A549 (cell line): ENCODE measurements at regions not wholly inside any gene's neighbourhood (a gene's known extent, or its start where the extent isn't known, plus 50 kb on each side); places are given as distances from the start of the nearest gene placed in this dataset.

Experiments
- ATAC-seq, 2 experiments: fragments of 200-7000 bp in 1 of 2; fragments of >200 bp in 1 of 2; cut with Nextera tagmentation in 1 of 2; cut with Tn5 transposase in 1 of 2; 3 replicates each; pipeline versions ENCODE4 v1.8.0 to v1.9.1; 2018 to 2020; ENCODE audit warnings: mild to moderate bottlenecking in 1 of 2, moderate library complexity in 1 of 2
- CTCF ChIA-PET: fragments of 300-600 bp; sonication (Branson Sonifier 250); formaldehyde crosslinking; extraction: SDS; loops from one replicate; lab custom pipeline; 2021; ENCODE audit warnings: antibody characterized with exemption, inconsistent platforms; lab: Yijun Ruan, JAX
- POLR2A ChIA-PET: fragments of 350-600 bp; formaldehyde crosslinking; extraction: SDS; loops from one replicate; lab custom pipeline; 2021; ENCODE audit warnings: antibody characterized with exemption, inconsistent platforms; lab: Yijun Ruan, JAX
- DNase-seq, 2 experiments: peaks; one replicate each; pipeline versions ENCODE4 v3.0.0 to v3.0.0-alpha.2; 2011 to 2016; ENCODE audit warnings: low read depth in 1 of 2, low spot score in 1 of 2
- FAIRE-seq: peaks from 2 replicates; lab custom pipeline; 2011; peaks lifted over from hg19 to GRCh38; lab: Jason Lieb, UNC
- H3K27ac ChIP-seq, 2 experiments: fragments of >200 bp; sonication (Bioruptor Twin); formaldehyde crosslinking; 3 replicates each; pipeline ENCODE4 v1.5.1; 2016 to 2017
- H3K4me1 ChIP-seq: fragments of >200 bp; sonication (Bioruptor Twin); formaldehyde crosslinking; 3 replicates; pipeline ENCODE4 v1.6.1; 2016
- H3K4me2 ChIP-seq: fragments of >200 bp; sonication (Bioruptor Twin); formaldehyde crosslinking; 3 replicates; pipeline ENCODE4 v1.6.1; 2016
- H3K4me3 ChIP-seq: fragments of >200 bp; sonication (Bioruptor Twin); formaldehyde crosslinking; 3 replicates; pipeline ENCODE4 v1.5.1; 2016
- H3K9me3 ChIP-seq: fragments of >200 bp; sonication (Bioruptor Twin); formaldehyde crosslinking; 3 replicates; pipeline ENCODE4 v1.6.1; 2016
- BCL3 ChIP-seq: fragments of >200 bp; sonication (Bioruptor Twin); formaldehyde crosslinking; IDR thresholded peaks from 3 replicates; pipeline ENCODE4 v1.6.1; 2016
- CBX2 ChIP-seq: fragments of 200-600 bp; sonication (generic); IDR thresholded peaks from 2 replicates; pipeline ENCODE4 v1.6.1; 2016; ENCODE audit warnings: low read depth, mild to moderate bottlenecking, borderline replicate concordance
- CEBPB ChIP-seq, 2 experiments: fragments of >200 bp in 1 of 2; sonication (Bioruptor Twin) in 1 of 2; formaldehyde crosslinking in 1 of 2; IDR thresholded peaks; 2 replicates each; pipeline ENCODE4 v1.6.1; 2012 to 2016
- FOXS1 ChIP-seq: fragments of 250-450 bp; sonication (Bioruptor Pico); IDR thresholded peaks from 2 replicates; pipeline ENCODE4 v1.5.0; 2020; ENCODE audit warnings: mild to moderate bottlenecking, moderate library complexity
- GATA3 ChIP-seq: IDR thresholded peaks from 2 replicates; pipeline ENCODE4 v1.6.1; 2012; ENCODE audit warnings: borderline replicate concordance
- HOXB13 ChIP-seq: fragments of 250-450 bp; sonication (Bioruptor Pico); IDR thresholded peaks from 2 replicates; pipeline ENCODE4 v1.5.0; 2020; ENCODE audit warnings: low read depth, mild to moderate bottlenecking, moderate library complexity
- HOXB5 ChIP-seq: fragments of 250-450 bp; sonication (Bioruptor Pico); IDR thresholded peaks from 2 replicates; pipeline ENCODE4 v1.5.0; 2020; ENCODE audit warnings: mild to moderate bottlenecking, moderate library complexity
- JUNB ChIP-seq: fragments of >200 bp; sonication (Bioruptor Twin); formaldehyde crosslinking; IDR thresholded peaks from 2 replicates; pipeline ENCODE4 v1.6.1; 2016
- KDM5A ChIP-seq: fragments of 200-600 bp; sonication (generic); IDR thresholded peaks from 2 replicates; pipeline ENCODE4 v1.6.1; 2016; ENCODE audit warnings: antibody characterized with exemption, mild to moderate bottlenecking
- MYC ChIP-seq: IDR thresholded peaks from 2 replicates; pipeline ENCODE4 v1.6.1; 2012; ENCODE audit warnings: mild to moderate bottlenecking, inconsistent platforms, low read length, improper control_type of control experiment, borderline replicate concordance
- NFE2L2 ChIP-seq: fragments of 150-350 bp; conservative IDR thresholded peaks from 2 replicates; pipeline ENCODE4 v1.6.1; 2014; ENCODE audit warnings: low read length
- PHF8 ChIP-seq: fragments of 200-600 bp; sonication (generic); IDR thresholded peaks from 2 replicates; pipeline ENCODE4 v1.6.1; 2016; ENCODE audit warnings: low read depth, mild to moderate bottlenecking, antibody characterized with exemption, moderate library complexity, borderline replicate concordance
- POLR2AphosphoS2 ChIP-seq: conservative IDR thresholded peaks from 2 replicates; pipeline ENCODE4 v1.6.1; 2012; ENCODE audit warnings: low read length, improper control_type of control experiment, inconsistent platforms
- RARB ChIP-seq: fragments of 250-450 bp; sonication (Bioruptor Pico); IDR thresholded peaks from 2 replicates; pipeline ENCODE4 v1.8.0; 2021; ENCODE audit warnings: mild to moderate bottlenecking, moderate library complexity
- TP53 ChIP-seq: fragments of 250-450 bp; sonication (Bioruptor Pico); IDR thresholded peaks from 2 replicates; pipeline ENCODE4 v1.5.0; 2021; ENCODE audit warnings: mild to moderate bottlenecking, moderate library complexity
- ZFP36 ChIP-seq: fragments of 450-650 bp; IDR thresholded peaks from 2 replicates; pipeline ENCODE4 v1.6.1; 2014; ENCODE audit warnings: borderline replicate concordance; ENCODE audit not compliant: partially characterized antibody
- WGBS: methylation state at CpG from one replicate; pipeline ENCODE4 v1.1.6; 2017; ENCODE audit errors: missing lambda C conversion rate; 5-methylcytosine and 5-hydroxymethylcytosine counted together
- TF ChIP-seq, protein P1 (sequence below): fragments of >200 bp; sonication (Bioruptor Twin); formaldehyde crosslinking; IDR thresholded peaks from 3 replicates; pipeline ENCODE4 v1.5.1; 2016
- TF ChIP-seq, protein P2 (sequence below): fragments of >200 bp; sonication (Bioruptor Twin); formaldehyde crosslinking; IDR thresholded peaks from 2 replicates; pipeline ENCODE4 v1.6.1; 2016

DNA sequence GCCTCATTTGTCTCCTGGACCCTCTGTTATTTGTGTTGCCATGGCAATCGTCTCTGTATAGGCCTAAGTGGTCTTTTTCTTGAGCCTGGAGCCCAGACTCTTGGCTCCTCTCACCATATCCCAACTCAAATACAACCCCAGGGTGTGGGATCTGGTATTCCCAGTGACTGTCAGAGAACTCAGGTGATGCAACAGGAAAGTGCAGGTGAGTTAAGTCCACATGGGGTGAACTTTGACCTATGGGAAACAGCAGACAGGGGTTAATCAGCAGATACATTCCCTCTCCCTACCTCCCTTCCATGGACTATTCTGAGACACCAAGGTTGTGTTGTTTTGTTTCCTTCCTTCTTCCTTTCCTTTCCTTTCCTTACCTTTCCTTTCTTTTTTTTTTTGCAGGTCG, 130.9 kb upstream of the RPS6KA3 start (continued):
- TF ChIP-seq RARB (CRISPR knock-in tag), result no peak

- POLR2A ChIA-PET, result no interaction called here
- WGBS, result 92% methylated on average over 4 of the region's 4 CpGs
- FAIRE-seq, result no peak
Measured at GRCh38 chrX:20394451-20394850, 127.7 kb upstream of the RPS6KA3 start.

DNA sequence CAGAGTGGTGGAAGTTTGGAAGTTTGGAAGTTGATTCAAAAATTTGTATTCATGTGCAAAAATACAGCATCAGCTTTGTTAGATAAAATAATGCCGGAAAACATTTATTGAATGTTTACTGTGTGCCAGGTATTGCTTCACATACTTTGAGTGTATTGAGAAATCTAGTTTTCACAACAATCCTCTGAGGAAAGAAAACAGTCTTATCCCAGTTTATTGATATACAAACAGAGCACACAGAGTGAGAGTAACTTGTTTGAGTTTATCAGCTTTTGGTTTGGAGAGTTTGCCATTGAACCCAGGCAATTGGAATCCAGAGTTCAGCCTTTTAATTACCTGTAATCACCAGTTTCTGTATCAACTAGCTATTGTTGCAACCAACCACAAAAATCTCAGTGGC, 127.2 kb upstream of the RPS6KA3 start:
- H3K4me1 ChIP-seq, result 0 out of 3 replicates have a peak, but pooled peaks cover 11% of the 10 kb centered on the region
- WGBS, result 19% methylated on average over 1 of the region's 1 CpG
- no peak for FAIRE-seq
- ChIA-PET CTCF (interaction anchor here (1.9 kb wide), 1 partner anchor 9 kb away, joined by 4 read pairs; no protein-coding TSS in a partner anchor), POLR2A (no interaction called here)
- H3K27ac ChIP-seq, result no peak overlapping the region
- peak overlapping the region; percentile 44 for H3K4me2 ChIP-seq
- no peak for ATAC-seq
- no peak overlapping the region for H3K4me3 ChIP-seq
- H3K9me3 ChIP-seq, result no peaks in the 10 kb centered on the region
- TF ChIP-seq HOXB5 (CRISPR knock-in tag), result no peak
- TF ChIP-seq PHF8, result no peak
- TF ChIP-seq, protein P1, sequence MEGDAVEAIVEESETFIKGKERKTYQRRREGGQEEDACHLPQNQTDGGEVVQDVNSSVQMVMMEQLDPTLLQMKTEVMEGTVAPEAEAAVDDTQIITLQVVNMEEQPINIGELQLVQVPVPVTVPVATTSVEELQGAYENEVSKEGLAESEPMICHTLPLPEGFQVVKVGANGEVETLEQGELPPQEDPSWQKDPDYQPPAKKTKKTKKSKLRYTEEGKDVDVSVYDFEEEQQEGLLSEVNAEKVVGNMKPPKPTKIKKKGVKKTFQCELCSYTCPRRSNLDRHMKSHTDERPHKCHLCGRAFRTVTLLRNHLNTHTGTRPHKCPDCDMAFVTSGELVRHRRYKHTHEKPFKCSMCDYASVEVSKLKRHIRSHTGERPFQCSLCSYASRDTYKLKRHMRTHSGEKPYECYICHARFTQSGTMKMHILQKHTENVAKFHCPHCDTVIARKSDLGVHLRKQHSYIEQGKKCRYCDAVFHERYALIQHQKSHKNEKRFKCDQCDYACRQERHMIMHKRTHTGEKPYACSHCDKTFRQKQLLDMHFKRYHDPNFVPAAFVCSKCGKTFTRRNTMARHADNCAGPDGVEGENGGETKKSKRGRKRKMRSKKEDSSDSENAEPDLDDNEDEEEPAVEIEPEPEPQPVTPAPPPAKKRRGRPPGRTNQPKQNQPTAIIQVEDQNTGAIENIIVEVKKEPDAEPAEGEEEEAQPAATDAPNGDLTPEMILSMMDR, result no peak
- TF ChIP-seq, protein P2, sequence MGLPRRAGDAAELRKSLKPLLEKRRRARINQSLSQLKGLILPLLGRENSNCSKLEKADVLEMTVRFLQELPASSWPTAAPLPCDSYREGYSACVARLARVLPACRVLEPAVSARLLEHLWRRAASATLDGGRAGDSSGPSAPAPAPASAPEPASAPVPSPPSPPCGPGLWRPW, result peak; percentile 65; the same call in 1 of the 2 replicates
- peak; percentile 74 to 77; a peak in 3 of 4 replicates for TF ChIP-seq CEBPB (IDR thresholded peaks at IDR 0.05)
- no peak for TF ChIP-seq GATA3
- no peak for TF ChIP-seq CBX2
- TF ChIP-seq HOXB13 (CRISPR knock-in tag), result no peak
- TF ChIP-seq NFE2L2, result no peak
- TF ChIP-seq, all 56 proteins: peak for 2
- DNase-seq, result no peak

More at GRCh38 chrX:20394451-20394850, 127.7 kb upstream of the RPS6KA3 start:
- no peak overlapping the region for H3K4me3 ChIP-seq
- no peak overlapping the region for H3K27ac ChIP-seq
- TF ChIP-seq KDM5A, result no peak
- no peak for TF ChIP-seq TP53 (CRISPR knock-in tag)
- no peak for TF ChIP-seq NFE2L2
- TF ChIP-seq HOXB5 (CRISPR knock-in tag), result no peak
- CTCF ChIA-PET, result interaction anchor here (1.2 kb wide), 1 partner anchor 17 kb away, joined by 3 read pairs; no protein-coding TSS in a partner anchor
- H3K9me3 ChIP-seq, result no peaks in the 10 kb centered on the region
- ATAC-seq, result no peak
- H3K4me2 ChIP-seq, result peak overlapping the region; percentile 44
- DNase-seq, result no peak
- 0 out of 3 replicates have a peak, but pooled peaks cover 11% of the 10 kb centered on the region for H3K4me1 ChIP-seq

- WGBS, result 77% methylated on average over 5 of the region's 5 CpGs
- H3K27ac ChIP-seq, result no peak overlapping the region
- ChIA-PET POLR2A (no interaction called here), CTCF (no interaction called here)
- no peak overlapping the region for H3K4me2 ChIP-seq
- ATAC-seq, result no peak
- H3K9me3 ChIP-seq, result no peaks in the 10 kb centered on the region
- H3K4me3 ChIP-seq, result no peak overlapping the region
- no peak for DNase-seq
- no peak for TF ChIP-seq TP53 (CRISPR knock-in tag)
- TF ChIP-seq FOXS1, result no peak
- TF ChIP-seq BCL3, result no peak
- TF ChIP-seq POLR2AphosphoS2, result no peak
- TF ChIP-seq GATA3, result no peak
- TF ChIP-seq HOXB5 (CRISPR knock-in tag), result no peak
- no peak for TF ChIP-seq JUNB
- TF ChIP-seq ZFP36, result no peak
- TF ChIP-seq, protein P2, result no peak
- no peak for TF ChIP-seq MYC
- H3K4me1 ChIP-seq, result peaks cover 5% of the 10 kb centered on the region
- FAIRE-seq, result peak; percentile 32
Measured at GRCh38 chrX:20388594-20388993, 121.9 kb upstream of the RPS6KA3 start.
